Activated naive CD4-positive, alpha-beta T cell treated with anti-CD3 and anti-CD28 coated beads, Interleukin-2, amount 50 U/mL, for 24 hours (primary cell): ENCODE measurements at regions not wholly inside any gene's neighbourhood (a gene's known extent, or its start where the extent isn't known, plus 50 kb on each side); places are given as distances from the start of the nearest gene placed in this dataset.
"Not testable (repeated sequence)": the region's sequence is repeated elsewhere in the genome, so short reads cannot be mapped to it uniquely, and the experiment has no call there.

ENCODE experiments used
- H3K27ac Mint-ChIP-seq: one replicate; pipeline ENCODE4 v1.8.0; 2021; ENCODE audit warnings: mild to moderate bottlenecking, mixed read lengths
- H3K27me3 Mint-ChIP-seq: one replicate; pipeline ENCODE4 v1.8.0; 2021; ENCODE audit warnings: mixed read lengths
- H3K36me3 Mint-ChIP-seq: one replicate; pipeline ENCODE4 v1.8.0; 2021; ENCODE audit warnings: mixed read lengths
- H3K4me1 Mint-ChIP-seq: one replicate; pipeline ENCODE4 v1.8.0; 2021; ENCODE audit warnings: mixed read lengths
- H3K4me3 Mint-ChIP-seq: one replicate; pipeline ENCODE4 v1.8.0; 2021; ENCODE audit warnings: mild to moderate bottlenecking, mixed read lengths
- H3K9me3 Mint-ChIP-seq: one replicate; pipeline ENCODE4 v1.8.0; 2021; ENCODE audit warnings: mixed read lengths

- no peaks in the 10 kb centered on the region for H3K36me3 Mint-ChIP-seq
- no peak overlapping the region for H3K4me3 Mint-ChIP-seq
- H3K4me1 Mint-ChIP-seq = no peaks in the 10 kb centered on the region
- H3K27me3 Mint-ChIP-seq = peaks cover 18% of the 10 kb centered on the region
- no peaks in the 10 kb centered on the region for H3K9me3 Mint-ChIP-seq
- no peak overlapping the region for H3K27ac Mint-ChIP-seq
Measured at GRCh38 chr6:169097381-169097959, 156.2 kb downstream of the THBS2 start.

DNA sequence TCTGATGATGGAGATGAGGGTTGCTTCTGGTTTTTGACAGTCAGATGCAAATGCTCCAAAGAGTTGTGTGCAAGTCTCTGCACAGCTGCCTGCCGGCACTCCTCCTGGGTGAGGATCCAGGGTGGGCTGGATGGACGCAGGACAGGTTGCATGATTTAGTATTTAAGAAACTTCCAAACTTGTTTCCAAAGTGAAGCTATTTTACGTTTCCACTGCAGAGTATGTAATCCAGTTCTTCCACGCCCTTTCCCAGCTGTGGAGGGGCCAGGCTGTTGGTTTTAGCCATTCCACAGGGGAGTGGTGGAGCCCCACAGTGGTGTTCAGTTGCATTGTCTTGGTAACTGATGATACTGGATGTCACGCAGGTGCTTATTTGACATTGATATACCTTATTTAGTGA is 157.3 kb downstream of the THBS2 start:
- Mint-ChIP-seq H3K9me3 (no peaks in the 10 kb centered on the region), H3K36me3 (no peaks in the 10 kb centered on the region), H3K4me3 (no peak overlapping the region), H3K27me3 (peaks cover 15% of the 10 kb centered on the region), H3K27ac (no peak overlapping the region), H3K4me1 (no peaks in the 10 kb centered on the region)

- Mint-ChIP-seq H3K27ac (no peak overlapping the region), H3K4me3 (no peak overlapping the region), H3K27me3 (peaks cover 15% of the 10 kb centered on the region), H3K36me3 (no peaks in the 10 kb centered on the region), H3K9me3 (peaks cover under 1% of the 10 kb centered on the region), H3K4me1 (no peaks in the 10 kb centered on the region)
Measured at GRCh38 chr6:169095153-169095552, 158.5 kb downstream of the THBS2 start.

GRCh38 chr6:169094552-169094950 is 159.1 kb downstream of the THBS2 start:
- Mint-ChIP-seq H3K4me1 (no peaks in the 10 kb centered on the region), H3K36me3 (no peaks in the 10 kb centered on the region), H3K4me3 (no peak overlapping the region), H3K27me3 (peaks cover 15% of the 10 kb centered on the region), H3K27ac (no peak overlapping the region), H3K9me3 (peaks cover 7% of the 10 kb centered on the region)

- H3K36me3 Mint-ChIP-seq = no peaks in the 10 kb centered on the region
- H3K4me1 Mint-ChIP-seq = no peaks in the 10 kb centered on the region
- H3K4me3 Mint-ChIP-seq = no peak overlapping the region
- H3K27me3 Mint-ChIP-seq = peaks cover 11% of the 10 kb centered on the region
- peaks cover 9% of the 10 kb centered on the region for H3K9me3 Mint-ChIP-seq
- no peak overlapping the region for H3K27ac Mint-ChIP-seq
Measured at GRCh38 chr6:169093770-169094551, 159.7 kb downstream of the THBS2 start.

GRCh38 chr6:169093066-169093723 is 160.5 kb downstream of the THBS2 start:
- H3K27me3 Mint-ChIP-seq = peaks cover 11% of the 10 kb centered on the region
- peaks cover 12% of the 10 kb centered on the region for H3K9me3 Mint-ChIP-seq
- no peaks in the 10 kb centered on the region for H3K4me1 Mint-ChIP-seq
- H3K27ac Mint-ChIP-seq = no peak overlapping the region
- no peaks in the 10 kb centered on the region for H3K36me3 Mint-ChIP-seq
- H3K4me3 Mint-ChIP-seq = no peak overlapping the region

DNA sequence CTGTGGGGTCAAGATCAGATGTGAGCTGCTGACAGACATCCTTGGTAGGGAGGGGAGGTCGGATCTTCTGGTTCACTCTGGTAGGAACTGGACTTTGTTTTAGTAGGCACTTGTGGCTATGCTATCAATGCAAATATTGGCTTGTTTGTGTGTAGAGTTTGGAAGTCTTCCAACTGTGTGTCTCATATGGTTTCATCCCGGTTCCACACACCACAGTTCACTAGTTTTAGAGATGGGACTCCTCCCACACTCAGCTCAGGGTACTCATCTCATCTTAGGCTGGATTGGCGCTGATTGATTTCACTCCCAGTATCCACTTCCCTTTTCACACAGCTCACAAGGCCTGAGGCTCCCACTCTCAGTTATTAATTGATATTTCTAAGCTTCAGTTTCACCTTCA is 161.3 kb downstream of the THBS2 start:
- no peaks in the 10 kb centered on the region for H3K4me1 Mint-ChIP-seq
- no peaks in the 10 kb centered on the region for H3K36me3 Mint-ChIP-seq
- H3K27ac Mint-ChIP-seq = no peak overlapping the region
- no peak overlapping the region for H3K4me3 Mint-ChIP-seq
- peaks cover 12% of the 10 kb centered on the region for H3K9me3 Mint-ChIP-seq
- H3K27me3 Mint-ChIP-seq = peaks cover 8% of the 10 kb centered on the region

DNA sequence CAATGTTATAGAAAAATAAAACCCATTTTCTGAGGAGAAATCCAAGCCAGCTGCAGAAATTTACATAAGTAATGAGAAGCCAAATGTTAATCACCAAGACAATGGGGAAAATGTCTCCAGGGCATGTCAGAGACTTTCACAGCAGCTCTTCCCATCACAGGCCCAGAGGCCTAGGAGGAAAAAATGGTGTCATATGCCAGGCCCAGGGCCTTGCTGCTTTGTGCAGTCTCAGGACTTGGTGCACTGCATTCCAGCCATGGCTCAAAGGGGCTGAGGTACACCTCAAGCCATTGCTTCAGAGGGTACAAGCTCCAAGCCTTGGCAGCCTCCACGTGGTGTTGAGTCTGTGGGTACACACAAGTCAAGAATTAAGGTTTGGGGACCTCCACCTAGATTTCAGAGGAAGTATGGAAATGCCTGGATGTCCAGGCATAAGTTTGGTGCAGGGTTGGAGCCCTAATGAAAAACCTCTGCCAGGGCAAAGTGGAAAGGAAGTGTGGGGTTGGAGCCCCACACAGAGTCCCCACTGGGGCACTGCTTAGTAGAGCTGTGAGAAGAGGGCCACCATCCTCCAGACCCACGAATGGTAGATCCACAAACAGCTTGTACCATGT is 163.0 kb downstream of the THBS2 start:
- peaks cover 12% of the 10 kb centered on the region for H3K9me3 Mint-ChIP-seq
- H3K4me3 Mint-ChIP-seq, H3K27me3 Mint-ChIP-seq, H3K4me1 Mint-ChIP-seq, H3K36me3 Mint-ChIP-seq, H3K27ac Mint-ChIP-seq: not testable (repeated sequence)

DNA sequence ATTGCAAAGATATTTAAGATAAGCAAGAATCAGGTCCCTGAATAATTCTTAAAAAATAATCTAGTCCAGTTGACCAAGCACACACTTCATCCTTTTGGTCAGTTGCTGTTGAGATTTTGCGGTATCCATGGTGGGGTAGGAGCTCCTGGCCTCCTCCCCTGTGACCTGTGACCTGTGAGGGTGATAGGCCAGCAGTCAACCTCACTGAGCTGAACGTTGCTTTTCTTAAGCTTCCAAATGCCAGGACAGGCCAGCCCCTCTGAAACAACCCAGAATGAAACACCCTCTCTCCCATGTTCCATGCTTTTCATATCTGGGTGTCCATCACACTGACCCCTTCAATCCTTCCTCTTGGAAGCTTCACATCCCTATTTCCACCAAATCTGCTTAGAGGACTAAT is 164.9 kb downstream of the THBS2 start:
- peaks cover 3% of the 10 kb centered on the region for H3K27me3 Mint-ChIP-seq
- no peak overlapping the region for H3K4me3 Mint-ChIP-seq
- H3K4me1 Mint-ChIP-seq = no peaks in the 10 kb centered on the region
- H3K9me3 Mint-ChIP-seq = peaks cover 12% of the 10 kb centered on the region
- H3K36me3 Mint-ChIP-seq = no peaks in the 10 kb centered on the region
- H3K27ac Mint-ChIP-seq = no peak overlapping the region

DNA sequence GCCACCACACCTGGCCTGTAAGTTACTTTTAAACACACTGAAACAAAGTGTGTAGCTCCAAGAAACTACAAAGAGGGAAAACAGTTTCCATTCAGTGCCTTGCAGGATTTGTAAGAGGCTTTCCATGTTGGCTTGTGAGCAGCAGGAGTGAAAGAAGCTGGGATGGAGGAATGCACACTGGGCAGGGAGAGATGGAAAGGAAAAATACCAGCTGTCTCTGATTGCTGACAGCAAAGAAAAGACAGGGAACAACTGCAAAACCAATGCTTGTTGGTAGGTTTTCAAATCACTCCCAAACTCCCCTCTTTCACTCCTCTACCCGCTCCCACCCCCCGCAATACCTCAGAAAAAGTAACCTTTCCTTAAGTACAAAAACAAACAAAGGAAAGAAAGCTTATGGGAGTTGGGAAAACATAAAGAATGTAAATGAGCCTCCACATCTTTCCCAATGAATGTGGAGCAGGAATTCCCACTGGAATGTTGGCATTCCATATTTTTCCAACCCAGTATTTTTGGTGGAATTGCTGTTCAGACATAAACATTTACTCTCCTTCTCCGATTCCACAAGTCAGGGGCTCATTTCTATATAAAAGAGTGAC is 166.1 kb downstream of the THBS2 start:
- Mint-ChIP-seq H3K27me3 (peaks cover 3% of the 10 kb centered on the region), H3K9me3 (peaks cover 12% of the 10 kb centered on the region), H3K27ac (no peak overlapping the region), H3K4me3 (no peak overlapping the region), H3K36me3 (no peaks in the 10 kb centered on the region), H3K4me1 (no peaks in the 10 kb centered on the region)

DNA sequence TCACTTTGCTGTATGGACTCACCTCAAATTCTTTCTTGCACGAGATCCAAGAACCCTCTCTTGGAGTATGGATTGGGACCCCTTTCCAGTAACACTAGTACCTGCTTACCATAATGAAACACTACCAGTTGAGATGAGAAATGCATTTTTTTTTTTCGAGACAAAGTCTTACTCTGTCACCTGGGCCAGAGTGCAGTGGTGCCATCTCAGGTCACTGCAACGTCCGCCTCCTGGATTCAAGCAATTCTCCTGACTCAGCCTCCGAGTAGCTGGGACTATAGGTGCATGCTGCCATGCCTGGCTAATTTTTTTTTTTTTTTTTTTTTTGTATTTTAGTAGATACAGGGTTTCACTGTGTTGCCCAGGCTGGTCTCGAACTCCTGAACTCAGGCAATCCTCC is 167.0 kb downstream of the THBS2 start:
- not testable (repeated sequence) for H3K36me3 Mint-ChIP-seq, H3K27me3 Mint-ChIP-seq, H3K4me3 Mint-ChIP-seq, H3K4me1 Mint-ChIP-seq, H3K27ac Mint-ChIP-seq
- H3K9me3 Mint-ChIP-seq = peaks cover 12% of the 10 kb centered on the region

- no peak overlapping the region for H3K27ac Mint-ChIP-seq
- no peak overlapping the region for H3K4me3 Mint-ChIP-seq
- no peaks in the 10 kb centered on the region for H3K4me1 Mint-ChIP-seq
- H3K36me3 Mint-ChIP-seq = no peaks in the 10 kb centered on the region
- H3K27me3 Mint-ChIP-seq = peaks cover 3% of the 10 kb centered on the region
- H3K9me3 Mint-ChIP-seq = peaks cover 12% of the 10 kb centered on the region
Measured at GRCh38 chr6:169086020-169086419, 167.6 kb downstream of the THBS2 start.

GRCh38 chr6:169085466-169085865 is 168.2 kb downstream of the THBS2 start:
- Mint-ChIP-seq H3K4me1 (no peaks in the 10 kb centered on the region), H3K4me3 (no peak overlapping the region), H3K27me3 (peaks cover 3% of the 10 kb centered on the region), H3K27ac (no peak overlapping the region), H3K36me3 (no peaks in the 10 kb centered on the region), H3K9me3 (peaks cover 12% of the 10 kb centered on the region)

DNA sequence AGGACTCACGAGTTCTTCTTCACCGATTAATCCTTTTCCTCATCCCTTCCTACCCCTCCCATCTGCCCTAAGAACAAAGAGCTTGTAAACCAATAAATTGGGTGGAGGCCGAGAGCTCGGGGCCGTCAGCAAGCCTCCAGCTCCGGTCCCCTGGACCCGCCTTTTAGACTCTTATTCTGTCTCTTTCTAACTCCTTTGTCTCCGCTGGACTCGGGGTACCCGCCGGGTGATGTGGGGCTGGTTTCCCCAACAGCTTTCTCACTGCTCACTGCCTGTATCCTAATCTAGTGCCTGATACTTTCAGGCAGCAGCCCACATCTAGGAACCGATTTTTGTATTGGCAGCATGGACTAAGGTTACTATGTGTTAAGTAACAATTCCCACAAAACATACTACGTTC is 169.1 kb downstream of the THBS2 start:
- not testable (repeated sequence) for H3K4me1 Mint-ChIP-seq, H3K36me3 Mint-ChIP-seq, H3K27ac Mint-ChIP-seq, H3K27me3 Mint-ChIP-seq, H3K4me3 Mint-ChIP-seq, H3K9me3 Mint-ChIP-seq

GRCh38 chr6:169084067-169084466 is 169.6 kb downstream of the THBS2 start:
- Mint-ChIP-seq H3K27ac (no peak overlapping the region), H3K36me3 (no peaks in the 10 kb centered on the region), H3K27me3 (peaks cover 3% of the 10 kb centered on the region), H3K4me3 (no peak overlapping the region), H3K4me1 (no peaks in the 10 kb centered on the region), H3K9me3 (peaks cover 4% of the 10 kb centered on the region)

- H3K36me3 Mint-ChIP-seq = no peaks in the 10 kb centered on the region
- H3K4me3 Mint-ChIP-seq = no peak overlapping the region
- no peaks in the 10 kb centered on the region for H3K4me1 Mint-ChIP-seq
- H3K9me3 Mint-ChIP-seq = no peaks in the 10 kb centered on the region
- peaks cover 3% of the 10 kb centered on the region for H3K27me3 Mint-ChIP-seq
- no peak overlapping the region for H3K27ac Mint-ChIP-seq
Measured at GRCh38 chr6:169083508-169083874, 170.2 kb downstream of the THBS2 start.
